Activated T-helper 9 cell treated with anti-CD3 and anti-CD28 coated beads, Interleukin-2, amount 50 U/mL, for 16 hours (primary cell): ENCODE measurements at regions not wholly inside any gene's neighbourhood (a gene's known extent, or its start where the extent isn't known, plus 50 kb on each side); places are given as distances from the start of the nearest gene placed in this dataset.

ENCODE experiments used
- DNase-seq: peaks from one replicate; pipeline ENCODE4 v3.0.0-alpha.2; 2020; ENCODE audit warnings: low read depth

GRCh38 chr5:117803533-117803932 is 1184.8 kb downstream of the DTWD2 start:
- no peak for DNase-seq

DNA sequence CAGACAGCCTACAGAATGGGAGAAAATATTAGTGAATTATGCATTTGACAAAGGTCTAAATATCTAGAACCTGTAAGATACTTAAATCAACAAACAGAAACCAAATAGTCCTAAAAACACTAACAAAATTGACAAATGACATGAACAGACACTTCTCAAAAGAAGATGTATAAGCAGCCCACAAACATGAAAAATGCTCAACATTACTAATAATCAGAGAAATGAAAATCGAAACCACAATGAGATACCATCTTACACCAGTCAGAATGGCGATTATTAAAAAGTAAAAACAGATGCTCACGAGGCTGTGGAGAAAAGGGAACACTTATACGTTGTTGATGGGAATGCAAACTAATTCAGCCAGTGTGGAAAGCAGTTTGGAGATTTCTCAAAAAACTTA is 1186.8 kb downstream of the DTWD2 start:
- DNase-seq: no peak

DNA sequence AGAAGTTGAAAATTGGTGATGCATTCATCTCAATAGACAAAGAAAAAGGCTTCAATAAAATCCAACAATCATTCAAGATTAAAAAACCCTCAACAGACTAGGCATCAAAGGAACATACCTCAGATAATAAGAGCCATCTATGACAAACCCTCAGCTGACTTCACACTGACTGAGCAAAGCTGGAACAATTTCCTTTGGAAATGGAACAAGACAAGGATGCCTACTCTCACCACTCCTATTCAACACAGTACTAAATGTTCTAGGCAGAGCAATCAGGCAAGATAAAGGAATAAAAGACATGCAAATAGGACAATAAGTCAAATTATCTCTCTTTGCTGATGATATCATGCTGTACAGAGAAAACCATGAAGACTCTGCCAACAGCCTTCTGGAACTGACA is 1188.1 kb downstream of the DTWD2 start:
- no peak for DNase-seq

DNA sequence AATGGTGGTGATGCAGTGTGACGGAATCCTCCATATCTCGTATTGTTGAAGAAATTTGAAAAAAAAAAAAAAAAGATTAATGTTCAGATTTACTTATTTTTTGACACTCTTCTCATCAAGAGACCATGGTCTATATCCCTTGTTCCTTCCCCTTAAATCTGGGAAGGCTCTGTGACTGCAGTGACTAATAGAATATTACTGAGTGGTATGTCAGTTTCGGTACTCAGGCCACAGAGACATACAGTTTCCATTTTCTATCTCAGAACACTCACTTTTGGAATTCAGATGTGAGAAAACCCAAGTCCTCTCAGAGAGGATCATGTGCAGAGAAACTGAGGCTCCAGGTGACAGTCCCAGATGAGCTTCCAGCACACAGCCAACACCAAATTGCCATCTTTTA is 1193.5 kb downstream of the DTWD2 start:
- DNase-seq: no peak

DNA sequence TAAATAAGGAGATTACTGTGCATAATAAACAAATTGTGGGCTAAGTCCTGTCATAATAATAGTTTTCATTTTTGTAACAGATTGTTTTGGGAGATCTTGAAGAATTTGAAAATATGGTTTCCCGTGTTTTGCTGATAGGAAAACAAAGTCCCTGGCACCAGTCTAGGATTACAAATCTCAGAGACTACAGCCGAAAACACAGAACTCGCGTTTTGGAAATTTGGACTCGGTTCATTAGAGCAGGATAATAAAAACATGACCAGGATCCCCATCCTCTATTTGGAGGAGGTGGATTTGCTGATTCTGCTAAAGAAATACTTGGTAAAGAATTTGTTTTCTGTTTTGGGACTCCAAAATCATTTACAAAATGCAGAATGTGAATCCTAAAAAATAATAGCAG is 1194.4 kb downstream of the DTWD2 start:
- DNase-seq: no peak

- DNase-seq: no peak
Measured at GRCh38 chr5:117792476-117792875, 1195.9 kb downstream of the DTWD2 start.

GRCh38 chr5:117788596-117788995 is 1199.8 kb downstream of the DTWD2 start:
- DNase-seq: no peak

DNA sequence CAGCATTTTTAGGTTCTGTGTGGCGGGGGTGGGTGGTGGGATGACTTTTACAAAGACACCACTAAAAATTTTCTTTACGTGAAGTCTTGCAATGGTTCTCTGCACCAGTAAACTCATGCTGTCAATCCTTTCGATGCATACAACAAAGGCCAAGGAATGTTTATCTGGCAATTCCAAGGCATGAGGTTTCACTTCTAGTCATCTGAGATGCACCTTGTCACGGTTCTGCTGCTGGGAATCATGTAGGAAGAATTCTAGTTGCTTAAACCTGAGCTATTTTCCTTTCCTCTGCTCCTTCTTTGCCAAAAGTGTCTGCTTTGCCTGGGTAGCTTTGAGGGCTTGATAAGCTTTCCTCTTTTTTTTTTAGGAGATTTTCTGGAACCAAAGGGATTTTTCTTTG is 1204.5 kb upstream of the SEMA6A start:
- no peak for DNase-seq

DNA sequence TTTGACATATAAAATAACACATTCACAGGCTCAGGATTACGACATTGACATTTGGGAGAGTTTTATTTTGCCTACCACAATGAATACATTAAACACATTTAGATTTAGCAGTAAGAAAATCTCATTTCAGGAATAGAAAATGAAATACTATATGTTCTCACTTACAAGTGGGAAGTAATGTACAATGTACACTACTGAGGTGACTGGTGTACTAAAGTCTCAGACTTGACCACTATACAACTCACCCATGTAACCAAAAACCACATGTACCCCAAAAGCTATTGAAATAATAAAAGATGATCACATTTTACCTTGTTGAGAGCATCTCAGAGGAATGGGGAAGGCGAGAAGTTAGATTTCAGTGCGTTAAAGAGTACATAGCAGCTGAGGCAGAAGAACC is 1202.4 kb upstream of the SEMA6A start:
- no peak for DNase-seq

DNA sequence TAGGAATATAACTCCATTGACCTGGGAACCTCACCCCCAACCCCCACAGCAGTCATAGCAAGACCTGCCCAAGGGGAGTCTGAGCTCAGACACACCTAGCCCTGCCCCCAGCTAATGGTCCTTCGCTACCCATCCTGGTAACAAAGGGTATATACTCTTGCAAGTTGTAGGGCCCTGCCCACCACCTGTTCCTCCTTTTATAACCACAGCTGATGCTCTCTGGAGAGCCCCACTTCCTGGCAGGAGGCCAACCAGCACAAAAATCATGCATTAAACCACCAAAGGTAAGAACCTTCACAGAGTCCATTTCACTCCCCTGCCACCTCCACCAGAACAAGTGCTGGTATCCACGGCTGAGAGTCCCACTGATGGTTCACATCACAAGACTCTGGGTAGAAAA is 1195.3 kb upstream of the SEMA6A start:
- DNase-seq: no peak

GRCh38 chr5:117763271-117763670 is 1188.6 kb upstream of the SEMA6A start:
- DNase-seq: no peak

- DNase-seq: no peak
Measured at GRCh38 chr5:117761186-117761585, 1186.6 kb upstream of the SEMA6A start.

DNA sequence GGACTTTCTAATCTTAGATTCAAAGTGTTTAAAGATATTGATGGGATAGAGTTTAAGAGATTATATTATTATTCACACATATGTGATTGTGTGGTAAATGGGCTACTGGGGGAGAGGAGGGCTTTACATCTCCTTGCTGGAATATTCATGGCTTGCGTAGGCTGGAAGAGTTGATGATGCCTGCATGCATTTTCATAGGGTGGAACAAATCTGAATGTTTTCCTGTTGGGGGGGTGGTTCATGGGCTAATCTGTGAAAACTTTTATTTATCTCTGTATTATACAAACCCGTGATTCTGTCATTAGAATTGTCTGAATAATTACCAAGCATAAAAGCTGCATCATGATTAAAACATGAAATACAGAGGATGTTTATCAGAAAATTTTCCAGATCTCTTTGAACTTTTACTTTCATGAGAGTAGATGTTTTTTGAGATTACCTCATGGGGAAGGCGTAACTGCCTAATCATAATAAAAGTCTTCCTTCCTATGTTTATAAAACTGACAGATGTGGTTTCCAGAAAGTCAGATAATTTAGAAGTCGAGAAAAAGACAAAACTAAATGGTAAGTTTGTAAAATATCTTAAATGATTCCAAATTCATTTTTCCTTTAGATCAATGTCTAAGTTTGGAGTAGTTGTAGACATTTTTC is 1185.4 kb upstream of the SEMA6A start:
- no peak for DNase-seq

GRCh38 chr5:117752403-117752802 is 1177.8 kb upstream of the SEMA6A start:
- DNase-seq: no peak

DNA sequence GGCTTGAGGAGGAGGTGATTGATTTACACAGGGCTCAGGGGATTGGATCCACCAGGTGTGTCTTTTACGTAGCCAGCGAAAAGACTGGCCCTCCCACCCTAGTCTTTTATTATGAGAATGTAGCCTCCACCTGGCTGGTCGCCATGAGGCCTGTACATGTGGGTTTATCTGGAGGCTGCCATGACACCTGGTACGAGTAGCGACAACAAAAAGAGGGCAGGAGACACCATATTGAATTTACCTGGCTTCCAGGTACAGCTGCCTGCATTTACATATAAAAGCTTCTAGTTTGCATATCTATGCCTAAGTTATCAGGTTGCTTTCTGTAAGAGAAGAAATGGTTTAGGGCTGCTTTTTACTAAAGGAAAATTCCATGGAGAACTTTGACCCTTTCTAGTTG is 1173.7 kb upstream of the SEMA6A start:
- DNase-seq: no peak

- no peak for DNase-seq
Measured at GRCh38 chr5:117743337-117743736, 1168.7 kb upstream of the SEMA6A start.

DNA sequence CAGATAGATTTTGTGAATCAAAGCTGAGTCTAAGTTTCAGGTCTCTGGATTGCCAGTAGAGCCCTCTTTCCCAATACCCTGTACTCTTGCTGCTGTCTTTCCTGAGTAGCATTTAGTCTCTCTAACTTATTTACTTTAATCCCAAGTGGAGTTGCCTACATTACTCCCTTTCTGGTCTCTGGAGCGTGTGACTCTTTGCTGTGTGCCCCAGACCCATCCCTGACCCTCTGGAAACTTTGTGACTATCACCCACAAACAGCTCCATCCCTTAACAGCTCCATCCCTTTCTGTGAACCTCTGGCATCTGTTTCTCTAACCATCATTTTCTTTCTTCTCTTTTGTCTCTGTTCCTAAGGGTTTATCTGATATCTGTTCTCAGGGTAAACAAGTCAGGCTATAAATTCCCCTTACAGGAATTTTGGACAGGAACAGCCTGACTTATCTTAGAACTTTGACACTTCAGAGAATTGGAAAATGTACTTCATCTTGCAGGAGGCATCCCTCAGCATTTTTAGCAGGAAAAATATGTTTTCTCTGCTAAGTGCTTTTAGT is 1167.1 kb upstream of the SEMA6A start:
- DNase-seq: no peak

DNA sequence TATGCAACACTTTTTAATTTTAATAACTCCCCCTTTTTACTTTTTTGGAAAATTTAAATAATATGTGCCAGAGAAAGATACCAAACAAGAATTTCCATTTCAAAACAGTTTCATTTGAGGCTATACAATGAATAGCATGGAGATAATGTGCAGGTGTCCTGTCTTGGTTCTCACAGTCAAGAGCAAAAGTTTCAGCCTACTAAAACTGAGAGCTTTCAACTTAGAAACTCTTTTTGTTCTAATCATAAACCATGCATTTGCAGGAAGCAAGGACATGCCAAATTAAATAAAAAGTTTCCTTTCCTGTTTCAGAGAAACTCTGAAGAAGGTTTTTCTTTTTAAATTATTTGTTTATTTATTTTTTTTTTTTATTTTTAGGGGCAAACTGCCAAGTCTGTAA is 1165.6 kb upstream of the SEMA6A start:
- no peak for DNase-seq

DNA sequence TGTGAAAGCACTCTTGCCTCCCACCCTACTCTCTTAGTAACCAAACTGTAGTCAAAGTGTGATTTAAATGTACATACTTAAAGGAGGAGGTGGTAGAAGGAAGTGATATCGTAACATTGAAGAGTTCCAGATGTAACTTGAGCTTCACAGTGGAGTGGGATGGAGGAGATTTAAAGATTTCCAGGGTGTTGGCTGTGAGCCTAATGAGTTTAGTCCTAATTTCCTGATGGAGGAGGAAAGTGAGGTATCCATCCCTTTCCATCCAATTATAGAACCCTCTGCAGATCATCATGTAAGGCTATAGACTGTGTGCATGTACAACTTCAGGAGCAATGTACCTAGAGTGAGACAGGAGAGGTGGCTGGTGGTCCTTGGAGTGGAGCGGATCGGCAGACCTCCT is 1163.9 kb upstream of the SEMA6A start:
- DNase-seq: no peak

- DNase-seq: no peak
Measured at GRCh38 chr5:117736698-117737097, 1162.1 kb upstream of the SEMA6A start.

- DNase-seq: no peak
Measured at GRCh38 chr5:117734056-117734455, 1159.4 kb upstream of the SEMA6A start.

DNA sequence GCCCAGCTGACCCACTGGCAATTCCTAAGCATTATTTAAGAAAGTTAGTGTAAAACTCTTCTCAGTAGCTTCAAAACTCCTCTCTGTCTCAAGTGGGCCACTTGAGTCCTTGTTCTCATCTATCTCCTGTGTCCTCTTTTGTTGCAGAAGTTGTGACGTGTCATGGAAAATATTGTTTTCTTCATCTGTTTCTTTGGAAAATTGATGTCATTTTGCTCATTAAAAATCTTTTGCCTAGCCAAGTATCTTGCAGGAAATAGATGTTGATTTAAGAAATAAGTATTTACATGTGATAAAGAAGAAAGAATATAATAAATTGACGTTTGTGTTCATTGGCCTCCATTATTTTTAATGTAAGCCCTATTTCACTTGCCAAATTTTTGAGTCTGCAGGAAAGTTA is 1158.4 kb upstream of the SEMA6A start:
- no peak for DNase-seq

- no peak for DNase-seq
Measured at GRCh38 chr5:117732264-117732663, 1157.6 kb upstream of the SEMA6A start.

- no peak for DNase-seq
Measured at GRCh38 chr5:117731446-117731845, 1156.8 kb upstream of the SEMA6A start.
